ENCODE measurements at regions not wholly inside any gene's neighbourhood (a gene's known extent, or its start where the extent isn't known, plus 50 kb on each side); places are given as distances from the start of the nearest gene placed in this dataset.

DNA sequence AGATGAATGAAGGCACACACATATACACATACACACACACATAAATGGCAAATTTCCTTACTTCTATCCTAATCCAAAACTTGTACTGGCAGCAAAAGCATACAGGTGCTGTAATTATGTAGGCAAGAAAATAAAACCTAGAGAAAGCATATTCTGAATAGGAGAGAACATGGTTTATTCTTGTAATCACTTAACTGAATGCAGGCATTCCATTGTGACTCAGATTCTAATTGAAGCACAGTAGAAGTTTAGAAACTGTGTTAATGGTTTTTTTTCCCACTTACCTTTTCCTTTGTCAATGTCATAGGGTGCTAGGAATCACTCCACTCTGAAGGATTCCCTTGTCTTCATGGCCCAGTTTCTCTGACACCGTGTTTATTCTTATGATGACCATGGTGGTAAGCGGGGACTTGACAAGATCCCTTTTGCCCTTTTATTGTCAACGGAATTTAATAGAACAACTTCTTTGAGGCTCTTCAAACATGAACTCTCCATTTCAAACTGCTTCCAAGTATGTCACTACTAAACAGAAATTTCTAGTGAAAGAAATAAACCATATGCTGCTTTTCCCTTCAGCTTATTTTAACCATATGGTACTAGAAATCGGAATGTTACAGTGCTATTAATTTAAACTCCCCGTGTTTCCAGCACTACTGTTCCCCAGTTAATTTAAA, 164.2 kb downstream of the OGFRL1 start:
- intact Hi-C loops (cut with micrococcal nuclease) = no loop called here
- H3K36me3 ChIP-seq (ENCODE audit: control insufficient read depth in 2 of 3, insufficient read depth in 3 of 3, low read length in 3 of 3) = no peaks in the 10 kb centered on the region

DNA sequence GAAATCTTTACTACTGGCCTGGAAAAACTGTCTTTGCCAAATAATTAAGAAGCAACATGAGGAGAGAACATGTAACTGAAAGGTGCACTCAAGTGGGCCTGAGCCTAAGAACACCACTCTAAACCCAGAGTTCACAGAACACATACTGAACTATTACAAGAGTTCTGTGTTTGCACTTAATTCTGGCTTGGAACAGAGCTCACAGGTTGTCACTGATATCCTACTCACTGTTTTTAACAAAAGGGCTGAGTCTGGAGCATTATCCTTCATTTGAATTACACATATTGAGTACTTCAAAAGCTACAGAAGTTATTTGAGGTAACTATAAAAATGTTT, 164.7 kb downstream of the OGFRL1 start:
- no peak for ATAC-seq
- no peak overlapping the region for H3K27ac Mint-ChIP-seq
- no peaks in the 10 kb centered on the region for H3K36me3 ChIP-seq (ENCODE audit: control insufficient read depth in 2 of 3, insufficient read depth in 3 of 3, low read length in 3 of 3)
- no peaks in the 10 kb centered on the region for H3K27me3 ChIP-seq (ENCODE audit: control insufficient read depth in 2 of 2, insufficient read depth in 2 of 2, low read length in 2 of 2)
- H3K4me1 ChIP-seq (ENCODE audit: control insufficient read depth in 2 of 2, insufficient read depth in 2 of 2, low read length in 2 of 2) = no peaks in the 10 kb centered on the region
- H3K27me3 Mint-ChIP-seq = peaks cover 0 to 5% (median 3%) of the 10 kb centered on the region in 5 donors
- H3K4me1 Mint-ChIP-seq = no peaks in the 10 kb centered on the region
- no peak for DNase-seq
- H3K4me3 Mint-ChIP-seq = no peak overlapping the region
- no peak overlapping the region for H3K27ac ChIP-seq (ENCODE audit: low read depth, low read length)
- H3K9me3 ChIP-seq (ENCODE audit: control insufficient read depth in 2 of 3, low read length in 3 of 3) = no peaks in the 10 kb centered on the region
- CTCF ChIA-PET = no interaction called here
- intact Hi-C loops (cut with micrococcal nuclease) = no loop called here
- H3K4me3 ChIP-seq (ENCODE audit: low read length) = no peak overlapping the region
- peaks cover 0 to under 1% (median 0%) of the 10 kb centered on the region in 11 donors for H3K9me3 Mint-ChIP-seq
- no peaks in the 10 kb centered on the region for H3K36me3 Mint-ChIP-seq
- POLR2A ChIA-PET = no interaction called here

More for the DNA sequence above, 164.2 kb downstream of the OGFRL1 start:
- H3K4me1 ChIP-seq (ENCODE audit: control insufficient read depth in 2 of 2, insufficient read depth in 2 of 2, low read length in 2 of 2) = no peaks in the 10 kb centered on the region
- Mint-ChIP-seq H3K4me3 (no peak overlapping the region), H3K9me3 (no peaks in the 10 kb centered on the region), H3K4me1 (no peaks in the 10 kb centered on the region), H3K36me3 (no peaks in the 10 kb centered on the region), H3K27ac (no peak overlapping the region), H3K27me3 (peaks cover 0 to 11% (median 6%) of the 10 kb centered on the region in 5 donors)
- CTCF ChIA-PET = no interaction called here
- no peaks in the 10 kb centered on the region for H3K9me3 ChIP-seq (ENCODE audit: control insufficient read depth in 2 of 3, low read length in 3 of 3)
- no peak overlapping the region for H3K4me3 ChIP-seq (ENCODE audit: low read length)
- no peak overlapping the region for H3K27ac ChIP-seq (ENCODE audit: low read depth, low read length)
- DNase-seq (no peak), ATAC-seq (no peak)
- no peaks in the 10 kb centered on the region for H3K27me3 ChIP-seq (ENCODE audit: control insufficient read depth in 2 of 2, insufficient read depth in 2 of 2, low read length in 2 of 2)
- POLR2A ChIA-PET = no interaction called here

DNA sequence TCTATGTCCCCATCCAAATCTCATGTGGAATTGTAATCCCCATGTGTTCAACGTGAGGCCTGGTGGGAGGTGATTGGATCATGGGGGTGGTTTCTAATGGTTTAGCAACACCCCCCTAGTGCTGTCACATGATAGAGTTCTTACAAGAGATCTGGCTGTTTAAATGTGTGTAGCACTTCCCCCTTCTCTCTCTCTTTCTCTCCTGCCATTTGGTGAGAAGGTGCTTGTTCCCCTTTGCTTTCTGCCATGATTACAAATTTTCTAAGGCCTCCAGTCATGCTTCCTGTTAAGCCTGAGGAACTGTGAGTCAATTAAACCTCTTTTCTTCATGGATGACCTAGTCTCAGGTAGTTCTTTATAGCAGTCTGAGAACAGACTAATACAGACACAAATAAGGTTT, 165.4 kb downstream of the OGFRL1 start:
- Mint-ChIP-seq H3K27me3 (peaks cover 0 to 4% (median 0%) of the 10 kb centered on the region in 5 donors), H3K4me1 (no peaks in the 10 kb centered on the region), H3K27ac (no peak overlapping the region), H3K36me3 (no peaks in the 10 kb centered on the region), H3K9me3 (peaks cover 0 to 3% (median 0%) of the 10 kb centered on the region in 11 donors), H3K4me3 (no peak overlapping the region)
- no peaks in the 10 kb centered on the region for H3K4me1 ChIP-seq (ENCODE audit: control insufficient read depth in 2 of 2, insufficient read depth in 2 of 2, low read length in 2 of 2)
- H3K4me3 ChIP-seq (ENCODE audit: low read length) = no peak overlapping the region
- intact Hi-C loops (cut with micrococcal nuclease) = no loop called here
- H3K9me3 ChIP-seq (ENCODE audit: control insufficient read depth in 2 of 3, low read length in 3 of 3) = no peaks in the 10 kb centered on the region
- no peaks in the 10 kb centered on the region for H3K27me3 ChIP-seq (ENCODE audit: control insufficient read depth in 2 of 2, insufficient read depth in 2 of 2, low read length in 2 of 2)
- no peak for ATAC-seq
- DNase-seq = no peak
- POLR2A ChIA-PET = no interaction called here
- no peaks in the 10 kb centered on the region for H3K36me3 ChIP-seq (ENCODE audit: control insufficient read depth in 2 of 3, insufficient read depth in 3 of 3, low read length in 3 of 3)
- CTCF ChIA-PET = no interaction called here
- no peak overlapping the region for H3K27ac ChIP-seq (ENCODE audit: low read depth, low read length)

- ChIA-PET POLR2A (no interaction called here), CTCF (interaction anchor here (0.6 kb wide), 1 partner anchor 20 kb away, joined by 3 read pairs; no protein-coding TSS in a partner anchor)
- H3K9me3 Mint-ChIP-seq = peaks cover 0 to 3% (median 0%) of the 10 kb centered on the region in 11 donors
- Histone ChIP-seq H3K27ac (ENCODE audit: low read depth, low read length) (no peak overlapping the region), H3K4me1 (ENCODE audit: control insufficient read depth in 2 of 2, insufficient read depth in 2 of 2, low read length in 2 of 2) (no peaks in the 10 kb centered on the region), H3K27me3 (ENCODE audit: control insufficient read depth in 2 of 2, insufficient read depth in 2 of 2, low read length in 2 of 2) (no peaks in the 10 kb centered on the region), H3K9me3 (ENCODE audit: control insufficient read depth in 2 of 3, low read length in 3 of 3) (no peaks in the 10 kb centered on the region), H3K4me3 (ENCODE audit: low read length) (no peak overlapping the region), H3K36me3 (ENCODE audit: control insufficient read depth in 2 of 3, insufficient read depth in 3 of 3, low read length in 3 of 3) (no peaks in the 10 kb centered on the region)
- no peaks in the 10 kb centered on the region for H3K36me3 Mint-ChIP-seq
- H3K4me3 Mint-ChIP-seq = no peak overlapping the region
- H3K4me1 Mint-ChIP-seq = no peaks in the 10 kb centered on the region
- intact Hi-C loops (cut with micrococcal nuclease) = no loop called here
- DNase-seq (no peak), ATAC-seq (no peak)
- no peak overlapping the region for H3K27ac Mint-ChIP-seq
- peaks cover 0 to 7% (median 0%) of the 10 kb centered on the region in 5 donors for H3K27me3 Mint-ChIP-seq
Measured at GRCh38 chr6:71457929-71458328, 169.3 kb downstream of the OGFRL1 start.

- H3K36me3 Mint-ChIP-seq = no peaks in the 10 kb centered on the region
- Histone ChIP-seq H3K4me3 (ENCODE audit: low read length) (no peak overlapping the region), H3K27ac (ENCODE audit: low read depth, low read length) (no peak overlapping the region), H3K36me3 (ENCODE audit: control insufficient read depth in 2 of 3, insufficient read depth in 3 of 3, low read length in 3 of 3) (no peaks in the 10 kb centered on the region), H3K9me3 (ENCODE audit: control insufficient read depth in 2 of 3, low read length in 3 of 3) (no peaks in the 10 kb centered on the region), H3K4me1 (ENCODE audit: control insufficient read depth in 2 of 2, insufficient read depth in 2 of 2, low read length in 2 of 2) (no peaks in the 10 kb centered on the region), H3K27me3 (ENCODE audit: control insufficient read depth in 2 of 2, insufficient read depth in 2 of 2, low read length in 2 of 2) (no peaks in the 10 kb centered on the region)
- POLR2A ChIA-PET = no interaction called here
- H3K27me3 Mint-ChIP-seq = peaks cover 0 to 7% (median 0%) of the 10 kb centered on the region in 5 donors
- H3K27ac Mint-ChIP-seq = no peak overlapping the region
- peaks cover 0 to 8% (median 0%) of the 10 kb centered on the region in 11 donors for H3K9me3 Mint-ChIP-seq
- no peaks in the 10 kb centered on the region for H3K4me1 Mint-ChIP-seq
- ATAC-seq (no peak), DNase-seq (no peak)
- CTCF ChIA-PET = no interaction called here
- no peak overlapping the region for H3K4me3 Mint-ChIP-seq
- intact Hi-C loops (cut with micrococcal nuclease) = no loop called here
Measured at GRCh38 chr6:71459162-71459561, 170.6 kb downstream of the OGFRL1 start.

DNA sequence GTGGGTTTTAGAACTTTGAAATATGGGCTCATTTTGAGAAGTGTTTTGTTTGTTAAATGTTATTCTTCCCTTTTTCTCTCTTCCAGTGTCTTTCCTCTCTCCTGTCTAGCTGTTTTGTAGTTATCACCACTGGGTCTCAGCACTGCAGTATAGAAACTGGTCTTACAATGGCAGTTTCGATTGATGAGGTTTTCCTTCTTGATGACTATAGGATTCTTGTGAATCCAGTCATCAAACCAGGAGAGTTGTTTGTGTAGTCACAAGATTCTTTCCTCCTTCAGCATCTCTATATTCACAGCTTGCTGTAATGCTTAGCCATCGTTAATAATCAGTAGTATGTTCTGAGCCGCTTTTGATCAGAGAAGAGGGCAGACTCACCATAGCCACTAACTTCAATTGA, 172.3 kb downstream of the OGFRL1 start:
- no peak overlapping the region for H3K4me3 ChIP-seq (ENCODE audit: low read length)
- ChIA-PET CTCF (no interaction called here), POLR2A (no interaction called here)
- H3K9me3 ChIP-seq (ENCODE audit: control insufficient read depth in 2 of 3, low read length in 3 of 3) = no peaks in the 10 kb centered on the region
- H3K27me3 Mint-ChIP-seq = peaks cover 0 to 7% (median 0%) of the 10 kb centered on the region in 5 donors
- H3K4me1 Mint-ChIP-seq = no peaks in the 10 kb centered on the region
- H3K27ac Mint-ChIP-seq = no peak overlapping the region
- no peak overlapping the region for H3K4me3 Mint-ChIP-seq
- intact Hi-C loops (cut with micrococcal nuclease) = no loop called here
- H3K36me3 Mint-ChIP-seq = no peaks in the 10 kb centered on the region
- no peaks in the 10 kb centered on the region for H3K27me3 ChIP-seq (ENCODE audit: control insufficient read depth in 2 of 2, insufficient read depth in 2 of 2, low read length in 2 of 2)
- ATAC-seq (no peak), DNase-seq (no peak)
- no peaks in the 10 kb centered on the region for H3K36me3 ChIP-seq (ENCODE audit: control insufficient read depth in 2 of 3, insufficient read depth in 3 of 3, low read length in 3 of 3)
- H3K4me1 ChIP-seq (ENCODE audit: control insufficient read depth in 2 of 2, insufficient read depth in 2 of 2, low read length in 2 of 2) = no peaks in the 10 kb centered on the region
- peaks cover 0 to 23% (median 3%) of the 10 kb centered on the region in 11 donors for H3K9me3 Mint-ChIP-seq
- H3K27ac ChIP-seq (ENCODE audit: low read depth, low read length) = no peak overlapping the region

- no peaks in the 10 kb centered on the region for H3K36me3 Mint-ChIP-seq
- Histone ChIP-seq H3K27ac (ENCODE audit: low read depth, low read length) (no peak overlapping the region), H3K4me3 (ENCODE audit: low read length) (no peak overlapping the region), H3K36me3 (ENCODE audit: control insufficient read depth in 2 of 3, insufficient read depth in 3 of 3, low read length in 3 of 3) (no peaks in the 10 kb centered on the region), H3K27me3 (ENCODE audit: control insufficient read depth in 2 of 2, insufficient read depth in 2 of 2, low read length in 2 of 2) (no peaks in the 10 kb centered on the region), H3K9me3 (ENCODE audit: control insufficient read depth in 2 of 3, low read length in 3 of 3) (no peaks in the 10 kb centered on the region), H3K4me1 (ENCODE audit: control insufficient read depth in 2 of 2, insufficient read depth in 2 of 2, low read length in 2 of 2) (no peaks in the 10 kb centered on the region)
- CTCF ChIA-PET = no interaction called here
- peaks cover 0 to 7% (median 0%) of the 10 kb centered on the region in 5 donors for H3K27me3 Mint-ChIP-seq
- no peaks in the 10 kb centered on the region for H3K4me1 Mint-ChIP-seq
- H3K27ac Mint-ChIP-seq = no peak overlapping the region
- intact Hi-C loops (cut with micrococcal nuclease) = no loop called here
- no peak overlapping the region for H3K4me3 Mint-ChIP-seq
- POLR2A ChIA-PET = no interaction called here
- H3K9me3 Mint-ChIP-seq = peaks cover 0 to 31% (median 4%) of the 10 kb centered on the region in 11 donors
- DNase-seq = no peak
- no peak for ATAC-seq
Measured at GRCh38 chr6:71463061-71463460, 174.4 kb downstream of the OGFRL1 start.
